ENCODE measurements at regions not wholly inside any gene's neighbourhood (a gene's known extent, or its start where the extent isn't known, plus 50 kb on each side); places are given as distances from the start of the nearest gene placed in this dataset.
"Not testable (repeated sequence)": the region's sequence is repeated elsewhere in the genome, so short reads cannot be mapped to it uniquely, and the experiment has no call there.

DNA sequence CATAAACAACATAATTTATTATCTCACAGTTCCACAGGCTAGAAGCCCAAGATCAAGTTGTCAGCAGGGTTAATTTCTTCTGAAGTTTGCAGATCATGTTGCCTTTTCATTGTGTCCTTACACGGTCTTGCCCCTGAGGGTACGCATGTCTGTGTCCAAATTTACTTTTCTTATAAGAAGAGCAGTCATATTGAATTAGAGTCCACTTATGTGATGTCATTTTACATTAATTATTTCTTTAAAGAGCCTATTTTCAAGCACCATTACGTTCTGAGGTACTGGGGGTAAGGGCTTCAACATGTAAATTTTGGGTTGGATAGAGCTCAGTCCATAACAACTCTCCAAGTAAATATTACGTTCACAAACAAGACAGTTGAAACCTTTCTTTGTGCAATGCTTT is 236.6 kb upstream of the OR4E1 start:
- no peak overlapping the region for H3K4me3 ChIP-seq
- no peaks in the 10 kb centered on the region for H3K36me3 ChIP-seq
- peaks cover 0 to 17% (median 9%) of the 10 kb centered on the region in 4 donors for H3K4me1 ChIP-seq
- no peaks in the 10 kb centered on the region for H3K27me3 ChIP-seq
- intact Hi-C loops (cut with DNase I; ENCODE audit: low total_unique reads), result no loop called here
- DNase-seq, result no peak
- no peak overlapping the region for H3K27ac ChIP-seq
- H3K9me3 ChIP-seq, result no peaks in the 10 kb centered on the region
- no peak for TF ChIP-seq CTCF (IDR thresholded peaks at IDR 0.05)
- TF ChIP-seq POLR2AphosphoS5 (IDR thresholded peaks at IDR 0.05), result no peak
- TF ChIP-seq POLR2A (IDR thresholded peaks at IDR 0.05), result no peak
- no peak for TF ChIP-seq EP300 (IDR thresholded peaks at IDR 0.05)
- WGBS, 5 donors, result 25 to 53% (median 47%) methylated on average over 4 of the region's 4 CpGs

- Histone ChIP-seq H3K27ac (no peak overlapping the region), H3K27me3 (no peaks in the 10 kb centered on the region), H3K9me3 (no peaks in the 10 kb centered on the region), H3K4me3 (no peak overlapping the region), H3K4me1 (no peaks in the 10 kb centered on the region), H3K36me3 (no peaks in the 10 kb centered on the region)
- intact Hi-C loops (cut with DNase I; ENCODE audit: low total_unique reads), result no loop called here
- TF ChIP-seq EP300 (IDR thresholded peaks at IDR 0.05), result no peak
- no peak for TF ChIP-seq CTCF (IDR thresholded peaks at IDR 0.05)
- no peak for TF ChIP-seq POLR2A (IDR thresholded peaks at IDR 0.05)
- TF ChIP-seq POLR2AphosphoS5 (IDR thresholded peaks at IDR 0.05), result no peak
- WGBS, 5 donors, result 48 to 69% (median 62%) methylated on average over 4 of the region's 4 CpGs
- no peak for DNase-seq
These were observed 229.1 kb upstream of the OR4E1 start for GRCh38 chr14:21902561-21903181.

DNA sequence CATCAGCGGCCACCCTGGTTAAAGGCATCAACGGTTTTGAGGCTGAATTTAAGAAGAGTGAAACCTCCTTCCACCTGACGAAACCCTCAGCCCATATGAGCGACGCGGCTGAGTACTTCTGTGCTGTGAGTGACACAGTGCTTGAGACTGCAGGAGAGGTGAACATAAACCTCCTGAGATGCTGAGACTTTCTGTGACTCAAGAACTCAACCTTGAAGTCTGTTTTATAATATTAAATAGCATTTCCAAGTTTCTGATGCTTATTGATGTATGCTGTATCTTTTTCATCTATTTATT is 221.2 kb upstream of the OR4E1 start:
- H3K27ac ChIP-seq, DNase-seq: not testable (repeated sequence)

GRCh38 chr14:21894003-21894897 is 220.6 kb upstream of the OR4E1 start:
- Histone ChIP-seq H3K27me3 (no peaks in the 10 kb centered on the region), H3K4me1 (no peaks in the 10 kb centered on the region), H3K27ac (no peak overlapping the region), H3K36me3 (no peaks in the 10 kb centered on the region), H3K9me3 (no peaks in the 10 kb centered on the region), H3K4me3 (no peak overlapping the region)
- TF ChIP-seq EP300 (IDR thresholded peaks at IDR 0.05) (no peak), CTCF (IDR thresholded peaks at IDR 0.05) (peak in 3 of 7 experiments; percentile 6 to 35 (median 7)), POLR2AphosphoS5 (IDR thresholded peaks at IDR 0.05) (no peak)
- peak; percentile 11 to 38 for DNase-seq
- WGBS, 5 donors, result 43 to 52% (median 46%) methylated on average over 13 of the region's 13 CpGs
- intact Hi-C loops (cut with DNase I; ENCODE audit: low total_unique reads), result no loop called here

More for the DNA sequence above, 221.2 kb upstream of the OR4E1 start:
- H3K36me3 ChIP-seq; H3K27me3 ChIP-seq; H3K4me3 ChIP-seq; H3K4me1 ChIP-seq; H3K9me3 ChIP-seq; intact Hi-C loops (cut with DNase I; ENCODE audit: low total_unique reads): not testable (repeated sequence)
- 69 to 100% (median 76%) methylated on average over 1 to 6 of the region's 6 CpGs for WGBS, 5 donors

DNA sequence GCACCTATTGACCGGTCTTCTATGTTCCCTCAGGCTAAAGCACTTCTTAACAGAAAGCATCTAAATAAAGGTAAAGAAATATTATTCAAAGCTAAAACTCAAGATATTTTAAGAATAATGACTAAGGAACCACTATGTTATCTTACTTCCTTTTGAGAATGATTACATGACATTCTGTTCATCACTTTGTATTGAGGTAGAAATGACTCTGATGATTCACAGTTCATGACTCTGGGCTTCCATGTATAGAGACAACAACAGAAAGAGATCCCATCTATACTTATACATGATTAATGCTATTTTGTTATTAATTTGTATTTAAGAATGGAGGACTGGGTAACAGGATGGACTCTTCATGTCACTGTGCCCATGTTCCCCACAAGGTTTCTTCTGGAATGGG is 218.3 kb upstream of the OR4E1 start:
- no peaks in the 10 kb centered on the region for H3K9me3 ChIP-seq
- WGBS, 5 donors, result 86 to 97% (median 93%) methylated on average over 1 of the region's 1 CpG

More for the DNA sequence above, 218.3 kb upstream of the OR4E1 start:
- no peak for DNase-seq
- H3K36me3 ChIP-seq, result no peaks in the 10 kb centered on the region
- no peaks in the 10 kb centered on the region for H3K4me1 ChIP-seq
- TF ChIP-seq POLR2A (IDR thresholded peaks at IDR 0.05) (no peak), EP300 (IDR thresholded peaks at IDR 0.05) (no peak), CTCF (IDR thresholded peaks at IDR 0.05) (no peak), POLR2AphosphoS5 (IDR thresholded peaks at IDR 0.05) (no peak)
- intact Hi-C loops (cut with DNase I; ENCODE audit: low total_unique reads), result no loop called here
- no peaks in the 10 kb centered on the region for H3K27me3 ChIP-seq
- no peak overlapping the region for H3K4me3 ChIP-seq
- H3K27ac ChIP-seq, result no peak overlapping the region
